ENCODE measurements at regions not wholly inside any gene's neighbourhood (a gene's known extent, or its start where the extent isn't known, plus 50 kb on each side); places are given as distances from the start of the nearest gene placed in this dataset.

DNA sequence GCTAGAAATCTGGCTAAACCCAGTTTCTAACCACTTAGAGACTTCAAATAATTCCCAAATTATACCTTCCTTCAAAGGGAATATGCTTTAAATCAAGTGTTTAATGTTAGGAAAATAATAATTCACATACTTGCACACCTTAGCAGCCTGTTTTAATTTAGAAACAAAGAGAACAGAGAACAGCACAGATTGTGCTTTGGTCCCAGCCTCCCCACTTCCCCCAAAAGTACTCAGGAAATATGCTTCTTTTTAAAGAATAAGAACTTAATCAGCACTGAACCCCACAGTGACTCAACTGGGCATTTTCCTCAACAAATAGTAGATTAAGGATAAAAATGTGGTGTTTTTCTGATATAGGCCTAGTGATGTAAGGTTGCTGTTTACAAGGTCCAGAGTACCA lies 295.8 kb downstream of the GBA3 start (continued):
- TF ChIP-seq JUND (IDR thresholded peaks at IDR 0.05): no peak

DNA sequence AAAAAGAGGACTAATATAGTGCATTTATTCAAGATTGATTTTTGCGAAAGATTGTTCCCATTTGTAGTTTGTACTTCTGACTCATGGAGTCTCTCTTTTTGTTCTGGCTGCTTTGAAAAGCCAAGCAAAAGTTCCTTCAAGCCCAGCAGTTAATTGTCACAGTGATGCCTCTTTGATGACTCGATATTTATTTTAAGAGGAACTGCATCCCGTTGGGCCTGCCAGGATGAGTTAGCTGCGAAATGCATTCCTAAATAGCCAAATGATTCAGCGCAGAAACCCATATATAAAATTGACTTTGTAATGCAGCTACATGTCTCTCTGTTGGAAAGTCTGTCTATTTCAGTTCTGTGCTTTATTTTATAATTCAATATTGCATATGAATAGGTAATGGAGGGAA lies 295.1 kb downstream of the GBA3 start:
- Histone ChIP-seq H3K27ac (ENCODE audit: low read depth in 1 of 2, low read length in 2 of 2) (no peak overlapping the region), H3K9me3 (ENCODE audit: control insufficient read depth in 4 of 4, low read length in 3 of 4) (peaks cover 0 to 2% (median 0%) of the 10 kb centered on the region in 4 donors), H3K27me3 (ENCODE audit: control insufficient read depth in 4 of 4, insufficient read depth in 4 of 4, low read length in 3 of 4) (no peaks in the 10 kb centered on the region), H3K9ac (ENCODE audit: low read depth in 1 of 2, low read length in 2 of 2) (no peak overlapping the region), H3K4me3 (ENCODE audit: low read depth in 1 of 3, low read length in 3 of 3) (no peak overlapping the region), H3K36me3 (ENCODE audit: control insufficient read depth in 4 of 4, insufficient read depth in 3 of 4, low read depth in 1 of 4, low read length in 3 of 4) (no peaks in the 10 kb centered on the region), H3K4me1 (ENCODE audit: control insufficient read depth in 4 of 4, insufficient read depth in 4 of 4, low read length in 3 of 4) (no peaks in the 10 kb centered on the region)
- TF ChIP-seq, protein P1, sequence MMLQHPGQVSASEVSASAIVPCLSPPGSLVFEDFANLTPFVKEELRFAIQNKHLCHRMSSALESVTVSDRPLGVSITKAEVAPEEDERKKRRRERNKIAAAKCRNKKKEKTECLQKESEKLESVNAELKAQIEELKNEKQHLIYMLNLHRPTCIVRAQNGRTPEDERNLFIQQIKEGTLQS (IDR thresholded peaks at IDR 0.05): no peak
- TF ChIP-seq HNF4A (conservative IDR thresholded peaks at IDR 0.05) (no peak), TAF1 (conservative IDR thresholded peaks at IDR 0.05) (no peak), FOXA1 (IDR thresholded peaks at IDR 0.05) (no peak), GABPA (IDR thresholded peaks at IDR 0.05 in 1 of 2, conservative IDR thresholded peaks at IDR 0.05 in 1 of 2) (no peak)
- TF ChIP-seq, protein P2, sequence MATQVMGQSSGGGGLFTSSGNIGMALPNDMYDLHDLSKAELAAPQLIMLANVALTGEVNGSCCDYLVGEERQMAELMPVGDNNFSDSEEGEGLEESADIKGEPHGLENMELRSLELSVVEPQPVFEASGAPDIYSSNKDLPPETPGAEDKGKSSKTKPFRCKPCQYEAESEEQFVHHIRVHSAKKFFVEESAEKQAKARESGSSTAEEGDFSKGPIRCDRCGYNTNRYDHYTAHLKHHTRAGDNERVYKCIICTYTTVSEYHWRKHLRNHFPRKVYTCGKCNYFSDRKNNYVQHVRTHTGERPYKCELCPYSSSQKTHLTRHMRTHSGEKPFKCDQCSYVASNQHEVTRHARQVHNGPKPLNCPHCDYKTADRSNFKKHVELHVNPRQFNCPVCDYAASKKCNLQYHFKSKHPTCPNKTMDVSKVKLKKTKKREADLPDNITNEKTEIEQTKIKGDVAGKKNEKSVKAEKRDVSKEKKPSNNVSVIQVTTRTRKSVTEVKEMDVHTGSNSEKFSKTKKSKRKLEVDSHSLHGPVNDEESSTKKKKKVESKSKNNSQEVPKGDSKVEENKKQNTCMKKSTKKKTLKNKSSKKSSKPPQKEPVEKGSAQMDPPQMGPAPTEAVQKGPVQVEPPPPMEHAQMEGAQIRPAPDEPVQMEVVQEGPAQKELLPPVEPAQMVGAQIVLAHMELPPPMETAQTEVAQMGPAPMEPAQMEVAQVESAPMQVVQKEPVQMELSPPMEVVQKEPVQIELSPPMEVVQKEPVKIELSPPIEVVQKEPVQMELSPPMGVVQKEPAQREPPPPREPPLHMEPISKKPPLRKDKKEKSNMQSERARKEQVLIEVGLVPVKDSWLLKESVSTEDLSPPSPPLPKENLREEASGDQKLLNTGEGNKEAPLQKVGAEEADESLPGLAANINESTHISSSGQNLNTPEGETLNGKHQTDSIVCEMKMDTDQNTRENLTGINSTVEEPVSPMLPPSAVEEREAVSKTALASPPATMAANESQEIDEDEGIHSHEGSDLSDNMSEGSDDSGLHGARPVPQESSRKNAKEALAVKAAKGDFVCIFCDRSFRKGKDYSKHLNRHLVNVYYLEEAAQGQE (IDR thresholded peaks at IDR 0.05): no peak
- DNase-seq (ENCODE audit: low spot score): no peak
- 91% methylated on average over 5 of the region's 5 CpGs for WGBS

DNA sequence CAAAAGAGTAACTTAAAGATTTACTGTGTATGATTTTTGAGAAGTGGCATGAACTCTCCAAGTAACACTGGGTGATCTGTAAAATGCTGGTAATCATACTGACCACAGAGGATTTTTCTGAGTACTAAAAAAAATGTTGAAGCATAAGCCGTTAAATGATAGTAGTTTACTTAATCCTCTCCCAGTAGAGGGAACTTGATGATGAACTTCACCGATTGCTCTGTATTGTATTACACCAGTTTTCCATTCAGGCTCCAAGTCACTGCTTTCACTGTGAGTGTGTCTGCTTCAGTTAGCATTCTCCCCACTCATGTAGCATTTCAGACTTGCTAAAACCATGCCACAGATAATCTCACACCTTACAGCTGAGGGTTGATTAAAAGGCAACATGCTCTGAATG lies 294.1 kb downstream of the GBA3 start:
- Histone ChIP-seq H3K4me3 (ENCODE audit: low read depth in 1 of 3, low read length in 3 of 3) (no peak overlapping the region), H3K9me3 (ENCODE audit: control insufficient read depth in 4 of 4, low read length in 3 of 4) (peaks cover 0 to 2% (median 0%) of the 10 kb centered on the region in 4 donors), H3K36me3 (ENCODE audit: control insufficient read depth in 4 of 4, insufficient read depth in 3 of 4, low read depth in 1 of 4, low read length in 3 of 4) (no peaks in the 10 kb centered on the region), H3K27me3 (ENCODE audit: control insufficient read depth in 4 of 4, insufficient read depth in 4 of 4, low read length in 3 of 4) (no peaks in the 10 kb centered on the region), H3K9ac (ENCODE audit: low read depth in 1 of 2, low read length in 2 of 2) (no peak overlapping the region), H3K4me1 (ENCODE audit: control insufficient read depth in 4 of 4, insufficient read depth in 4 of 4, low read length in 3 of 4) (no peaks in the 10 kb centered on the region), H3K27ac (ENCODE audit: low read depth in 1 of 2, low read length in 2 of 2) (no peak overlapping the region)
- DNase-seq (ENCODE audit: low spot score): no peak
- WGBS: 89% methylated on average over 2 of the region's 2 CpGs
- TF ChIP-seq TAF1 (conservative IDR thresholded peaks at IDR 0.05) (no peak), JUND (IDR thresholded peaks at IDR 0.05) (no peak)
- TF ChIP-seq, protein P3, sequence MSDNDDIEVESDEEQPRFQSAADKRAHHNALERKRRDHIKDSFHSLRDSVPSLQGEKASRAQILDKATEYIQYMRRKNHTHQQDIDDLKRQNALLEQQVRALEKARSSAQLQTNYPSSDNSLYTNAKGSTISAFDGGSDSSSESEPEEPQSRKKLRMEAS (IDR thresholded peaks at IDR 0.05): no peak

DNA sequence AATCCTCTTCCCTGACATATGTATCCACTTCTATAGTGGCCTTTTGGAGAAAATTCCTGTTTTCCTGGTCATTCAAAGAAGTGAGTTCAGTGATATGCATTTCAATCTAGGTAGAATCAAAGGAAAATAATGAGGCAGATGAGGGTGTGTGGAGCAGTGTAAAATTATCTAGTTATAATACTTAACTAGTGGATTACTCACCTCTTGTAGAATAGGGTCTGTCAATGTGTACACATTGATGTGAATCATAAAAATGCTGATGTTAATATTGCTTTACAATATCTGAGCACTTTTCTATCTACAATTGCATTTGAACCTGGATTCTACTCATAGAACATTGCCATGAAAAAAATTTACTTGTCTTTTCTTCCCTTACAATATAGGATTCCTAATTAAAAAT lies 293.5 kb downstream of the GBA3 start:
- Histone ChIP-seq H3K36me3 (ENCODE audit: control insufficient read depth in 4 of 4, insufficient read depth in 3 of 4, low read depth in 1 of 4, low read length in 3 of 4) (no peaks in the 10 kb centered on the region), H3K4me1 (ENCODE audit: control insufficient read depth in 4 of 4, insufficient read depth in 4 of 4, low read length in 3 of 4) (no peaks in the 10 kb centered on the region), H3K9ac (ENCODE audit: low read depth in 1 of 2, low read length in 2 of 2) (no peak overlapping the region), H3K27me3 (ENCODE audit: control insufficient read depth in 4 of 4, insufficient read depth in 4 of 4, low read length in 3 of 4) (no peaks in the 10 kb centered on the region), H3K27ac (ENCODE audit: low read depth in 1 of 2, low read length in 2 of 2) (no peak overlapping the region), H3K9me3 (ENCODE audit: control insufficient read depth in 4 of 4, low read length in 3 of 4) (no peaks in the 10 kb centered on the region), H3K4me3 (ENCODE audit: low read depth in 1 of 3, low read length in 3 of 3) (no peak overlapping the region)
- DNase-seq (ENCODE audit: low spot score): no peak
- TF ChIP-seq HNF4A (conservative IDR thresholded peaks at IDR 0.05) (no peak), HNF4G (IDR thresholded peaks at IDR 0.05) (no peak), FOXA1 (IDR thresholded peaks at IDR 0.05) (no peak), FOXA2 (IDR thresholded peaks at IDR 0.05) (no peak), RAD21 (IDR thresholded peaks at IDR 0.05) (no peak), NR2F2 (IDR thresholded peaks at IDR 0.05) (no peak), SP1 (IDR thresholded peaks at IDR 0.05) (no peak)
- TF ChIP-seq, protein P4, sequence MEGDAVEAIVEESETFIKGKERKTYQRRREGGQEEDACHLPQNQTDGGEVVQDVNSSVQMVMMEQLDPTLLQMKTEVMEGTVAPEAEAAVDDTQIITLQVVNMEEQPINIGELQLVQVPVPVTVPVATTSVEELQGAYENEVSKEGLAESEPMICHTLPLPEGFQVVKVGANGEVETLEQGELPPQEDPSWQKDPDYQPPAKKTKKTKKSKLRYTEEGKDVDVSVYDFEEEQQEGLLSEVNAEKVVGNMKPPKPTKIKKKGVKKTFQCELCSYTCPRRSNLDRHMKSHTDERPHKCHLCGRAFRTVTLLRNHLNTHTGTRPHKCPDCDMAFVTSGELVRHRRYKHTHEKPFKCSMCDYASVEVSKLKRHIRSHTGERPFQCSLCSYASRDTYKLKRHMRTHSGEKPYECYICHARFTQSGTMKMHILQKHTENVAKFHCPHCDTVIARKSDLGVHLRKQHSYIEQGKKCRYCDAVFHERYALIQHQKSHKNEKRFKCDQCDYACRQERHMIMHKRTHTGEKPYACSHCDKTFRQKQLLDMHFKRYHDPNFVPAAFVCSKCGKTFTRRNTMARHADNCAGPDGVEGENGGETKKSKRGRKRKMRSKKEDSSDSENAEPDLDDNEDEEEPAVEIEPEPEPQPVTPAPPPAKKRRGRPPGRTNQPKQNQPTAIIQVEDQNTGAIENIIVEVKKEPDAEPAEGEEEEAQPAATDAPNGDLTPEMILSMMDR (IDR thresholded peaks at IDR 0.05; ENCODE audit: low read depth, low read length, missing input control): no peak
- TF ChIP-seq, protein P5, sequence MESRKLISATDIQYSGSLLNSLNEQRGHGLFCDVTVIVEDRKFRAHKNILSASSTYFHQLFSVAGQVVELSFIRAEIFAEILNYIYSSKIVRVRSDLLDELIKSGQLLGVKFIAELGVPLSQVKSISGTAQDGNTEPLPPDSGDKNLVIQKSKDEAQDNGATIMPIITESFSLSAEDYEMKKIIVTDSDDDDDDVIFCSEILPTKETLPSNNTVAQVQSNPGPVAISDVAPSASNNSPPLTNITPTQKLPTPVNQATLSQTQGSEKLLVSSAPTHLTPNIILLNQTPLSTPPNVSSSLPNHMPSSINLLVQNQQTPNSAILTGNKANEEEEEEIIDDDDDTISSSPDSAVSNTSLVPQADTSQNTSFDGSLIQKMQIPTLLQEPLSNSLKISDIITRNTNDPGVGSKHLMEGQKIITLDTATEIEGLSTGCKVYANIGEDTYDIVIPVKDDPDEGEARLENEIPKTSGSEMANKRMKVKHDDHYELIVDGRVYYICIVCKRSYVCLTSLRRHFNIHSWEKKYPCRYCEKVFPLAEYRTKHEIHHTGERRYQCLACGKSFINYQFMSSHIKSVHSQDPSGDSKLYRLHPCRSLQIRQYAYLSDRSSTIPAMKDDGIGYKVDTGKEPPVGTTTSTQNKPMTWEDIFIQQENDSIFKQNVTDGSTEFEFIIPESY (IDR thresholded peaks at IDR 0.05): no peak
- TF ChIP-seq, protein P2 (IDR thresholded peaks at IDR 0.05): no peak
